Heart right ventricle (tissue), 16 donors: ENCODE measurements at regions not wholly inside any gene's neighbourhood (a gene's known extent, or its start where the extent isn't known, plus 50 kb on each side); places are given as distances from the start of the nearest gene placed in this dataset.

Experiments
- ATAC-seq, 8 donors: fragments of 200-7000 bp; cut with Tn5 transposase; one replicate each; pipeline ENCODE4 v1.9.1; 2020; ENCODE audit warnings: mild to moderate bottlenecking in 8 of 8, moderate library complexity in 8 of 8, moderate number of reproducible peaks in 1 of 8
- DNase-seq, 2 donors: peaks; one replicate each; pipeline ENCODE4 v3.0.0-alpha.2; 2020
- H3K27ac ChIP-seq, 10 donors: fragments of 200-600 bp; sonication (generic) in 2 of 10; one replicate each; pipeline versions ENCODE4 v1.5.0 to v1.8.0; 2020 to 2022; ENCODE audit warnings: mild to moderate bottlenecking in 3 of 10
- H3K27me3 ChIP-seq, 7 donors: fragments of 200-600 bp; one replicate each; pipeline ENCODE4 v1.8.0; 2021 to 2022; ENCODE audit warnings: mild to moderate bottlenecking in 2 of 7
- H3K36me3 ChIP-seq, 9 donors: fragments of 200-600 bp; sonication (generic) in 1 of 9; one replicate each; pipeline versions ENCODE4 v1.5.0 to v1.8.0; 2020 to 2022; ENCODE audit warnings: mild to moderate bottlenecking in 2 of 9
- H3K4me1 ChIP-seq, 9 donors: fragments of 200-600 bp; sonication (generic) in 1 of 9; one replicate each; pipeline versions ENCODE4 v1.5.0 to v1.8.0; 2020 to 2022; ENCODE audit warnings: mild to moderate bottlenecking in 4 of 9
- H3K4me3 ChIP-seq, 10 donors: fragments of 200-600 bp; sonication (generic) in 2 of 10; one replicate each; pipeline versions ENCODE4 v1.5.0 to v1.8.0; 2020 to 2022; ENCODE audit warnings: mild to moderate bottlenecking in 7 of 10, moderate library complexity in 2 of 10
- H3K9me3 ChIP-seq, 11 donors: fragments of 200-600 bp in 10 of 11; sonication (generic) in 2 of 11; one replicate each; pipeline versions ENCODE4 v1.5.0 to v1.8.0; 2013 to 2022; ENCODE audit warnings: mild to moderate bottlenecking in 2 of 11, control low read depth in 1 of 11, moderate library complexity in 1 of 11
- CTCF ChIP-seq, 9 donors: fragments of 200-600 bp; sonication (generic) in 2 of 9; IDR thresholded peaks; one replicate each; pipeline versions ENCODE4 v1.5.0 to v1.8.0; 2021 to 2022; ENCODE audit warnings: antibody characterized with exemption in 9 of 9, mild to moderate bottlenecking in 5 of 9, moderate library complexity in 1 of 9
- WGBS, 2 donors: extraction: QIAGEN DNeasy Blood & Tissue Kit; methylation state at CpG; one replicate each; pipeline ENCODE4 v1.1.7; 2013; ENCODE audit warnings: inconsistent platforms in 1 of 2; 5-methylcytosine and 5-hydroxymethylcytosine counted together
- intact Hi-C, 10 donors: fragments of 100-400 bp; cut with DNase I; formaldehyde crosslinking; loops; one replicate each; pipeline versions ENCODE4 v1.11.1 to v1.14.2; 2022
- donor health status: Arrhythmogenic right ventricular cardiomyopathy.
- donor health status: ischemic (EF 13 %, LVEDD 7.1; RV severe dilation, severe dysfunction).
- donor health status: healthy with polysubstance abuse.
- donor health status: DM: no; HTN: yes; CAD: no.
- donor health status: DM: no; HTN: no; CAD: no.
- donor health status: ischemic (EF 25% LVEDD 6.9; RV normal size, moderate dysfunction).
- donor health status: ischemic (EF 25% LVEDD 5.7; RV mildly dilated, moderate dysfunction).
- donor health status: healthy.
- donor health status: DM: yes; HTN: yes; CAD: no.
- donor health status: Ischemic cardiomyopathy.
- donor health status: ischemic (EF 35%, LVEDD 5.7; RV mildly dilated, moderate dysfunction).
- donor health status: nonischemic (EF 11% LVEDD 7.7; RV severe dilation, severe dysfunction).
- donor health status: DM: yes; HTN: yes; CAD: no.
- donor health status: PGD.
- donor health status: ischemic (EF 29% LVEDD 5.4; RV normal size, mild dysfunction).
- donor health status: nonischemic (EF 23%, LVEDD 6.1; RV moderate dilation, normal function).

- Histone ChIP-seq H3K9me3 (no peaks in the 10 kb centered on the region), H3K4me1 (peaks cover 0 to 43% (median 11%) of the 10 kb centered on the region in 9 donors), H3K27me3 (no peaks in the 10 kb centered on the region), H3K4me3 (no peak overlapping the region), H3K27ac (peak overlapping the region in 1 of 10 donors; percentile 84), H3K36me3 (no peaks in the 10 kb centered on the region)
- no peak for TF ChIP-seq CTCF (IDR thresholded peaks at IDR 0.05)
- DNase-seq: no peak
- intact Hi-C loops: no loop called here
- WGBS, 2 donors: 93 to 96% methylated on average over 2 of the region's 2 CpGs
- no peak for ATAC-seq
Observed at GRCh38 chr6:111970426-111970825, 83.5 kb upstream of the CCN6 start.

DNA sequence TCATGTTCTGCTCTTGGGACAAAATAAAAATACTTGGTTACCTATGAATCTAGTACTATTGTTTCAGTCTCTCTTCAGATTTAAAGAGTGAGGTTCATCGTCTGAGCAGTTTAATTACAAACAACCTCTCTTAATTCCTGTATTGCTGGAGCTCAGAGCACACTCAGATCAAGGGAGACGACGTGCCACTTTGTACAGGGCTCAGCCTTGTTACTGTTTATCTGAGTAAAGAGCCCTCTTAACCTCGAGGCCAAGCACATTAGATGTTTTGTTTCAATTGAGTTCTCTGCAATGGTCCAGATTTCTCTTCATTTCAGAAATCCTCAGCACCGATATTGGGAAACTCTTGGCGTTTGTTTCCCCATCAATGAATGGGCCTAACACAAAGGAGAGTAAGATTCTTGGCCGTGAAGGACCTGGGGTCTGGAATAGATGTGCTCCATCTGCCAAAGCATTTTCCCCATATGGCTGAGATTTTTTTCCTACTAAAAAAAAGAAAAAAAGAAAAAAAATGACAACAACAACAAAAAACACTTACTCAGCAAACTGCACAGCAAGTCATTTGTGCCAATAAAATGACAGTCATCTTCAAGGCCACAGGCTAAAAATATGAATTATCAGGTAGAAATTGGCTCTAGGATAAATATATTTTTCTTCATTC lies 82.6 kb upstream of the CCN6 start:
- intact Hi-C loops: no loop called here
- peaks cover 0 to 43% (median 11%) of the 10 kb centered on the region in 9 donors for H3K4me1 ChIP-seq
- ATAC-seq (no peak), DNase-seq (no peak)
- H3K36me3 ChIP-seq: no peaks in the 10 kb centered on the region
- H3K27me3 ChIP-seq: no peaks in the 10 kb centered on the region
- H3K9me3 ChIP-seq: no peaks in the 10 kb centered on the region
- 69 to 78% methylated on average over 7 of the region's 7 CpGs for WGBS, 2 donors
- peak overlapping the region in 1 of 10 donors; percentile 84 for H3K27ac ChIP-seq
- no peak for TF ChIP-seq CTCF (IDR thresholded peaks at IDR 0.05)
- H3K4me3 ChIP-seq: no peak overlapping the region

- no peaks in the 10 kb centered on the region for H3K9me3 ChIP-seq
- peaks cover 0 to 43% (median 11%) of the 10 kb centered on the region in 9 donors for H3K4me1 ChIP-seq
- DNase-seq (no peak), ATAC-seq (no peak)
- no peak overlapping the region for H3K4me3 ChIP-seq
- peaks cover 0 to 2% (median 0%) of the 10 kb centered on the region in 7 donors for H3K27me3 ChIP-seq
- H3K27ac ChIP-seq: peak overlapping the region in 8 of 10 donors; percentile 14 to 84 (median 62)
- no peak for TF ChIP-seq CTCF (IDR thresholded peaks at IDR 0.05)
- no peaks in the 10 kb centered on the region for H3K36me3 ChIP-seq
- 92 to 95% methylated on average over 5 of the region's 5 CpGs for WGBS, 2 donors
- intact Hi-C loops: no loop called here
Observed at GRCh38 chr6:111971866-111972532, 81.9 kb upstream of the CCN6 start.

DNA sequence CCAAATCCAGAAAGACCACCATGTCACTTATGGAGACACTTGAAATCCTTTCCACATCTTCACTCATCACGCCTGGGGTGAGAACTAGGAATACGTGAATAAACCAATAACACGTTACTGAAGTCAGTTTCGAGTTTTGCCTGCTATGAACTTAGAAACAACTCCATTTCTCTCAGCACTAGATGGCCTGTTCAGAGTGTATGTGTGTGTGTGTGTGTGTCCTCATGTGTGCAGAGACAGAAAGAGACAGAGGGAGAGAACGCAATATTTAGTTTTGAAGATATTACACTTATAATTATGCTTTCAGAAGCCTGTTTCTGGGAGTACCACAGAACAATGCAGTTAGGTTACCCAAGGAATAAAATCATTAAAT lies 81.2 kb upstream of the CCN6 start:
- DNase-seq (no peak), ATAC-seq (peak in 5 of 8 donors; percentile 3 to 40 (median 17))
- Histone ChIP-seq H3K36me3 (no peaks in the 10 kb centered on the region), H3K4me1 (peaks cover 0 to 43% (median 11%) of the 10 kb centered on the region in 9 donors), H3K9me3 (no peaks in the 10 kb centered on the region), H3K27ac (peak overlapping the region; percentile 11 to 84 (median 60)), H3K4me3 (no peak overlapping the region), H3K27me3 (peaks cover 0 to 3% (median 0%) of the 10 kb centered on the region in 7 donors)
- no peak for TF ChIP-seq CTCF (IDR thresholded peaks at IDR 0.05)
- intact Hi-C loops: no loop called here
- 81 to 84% methylated on average over 5 of the region's 5 CpGs for WGBS, 2 donors
